ENCODE measurements at regions not wholly inside any gene's neighbourhood (a gene's known extent, or its start where the extent isn't known, plus 50 kb on each side); places are given as distances from the start of the nearest gene placed in this dataset.

DNA sequence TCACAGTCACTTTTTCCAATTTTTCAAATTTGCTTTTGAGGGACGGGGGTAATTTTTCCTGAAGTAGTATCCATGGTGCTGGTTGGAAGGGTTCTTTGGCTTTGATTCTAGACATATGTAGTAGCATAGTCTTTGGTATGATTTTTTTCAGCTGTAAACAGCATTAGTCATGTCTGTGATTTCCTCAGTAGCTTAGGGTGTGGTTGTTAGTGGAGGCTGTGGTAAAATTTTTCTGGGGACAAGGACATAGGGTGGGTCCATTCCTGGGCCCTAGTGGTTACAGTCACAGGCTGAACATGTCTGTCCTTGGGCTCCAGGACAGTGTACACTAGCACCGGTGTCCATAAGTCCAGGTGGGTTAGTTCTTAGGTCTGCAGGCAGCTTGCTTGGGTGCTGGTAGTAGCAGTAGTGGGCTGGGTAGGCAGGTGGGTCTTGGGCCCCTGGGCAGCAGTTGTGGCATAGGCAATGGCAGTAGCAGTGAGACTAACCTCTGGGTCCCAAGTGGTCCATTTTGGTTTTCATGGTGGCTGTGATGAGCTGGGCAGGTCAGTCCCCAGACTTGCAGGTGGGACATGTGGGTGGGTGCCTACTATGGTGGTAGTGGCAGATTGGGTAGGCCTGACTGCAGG, 100.0 kb upstream of the CXCL14 start:
- no peak for DNase-seq (ENCODE audit: extremely low read depth in 1 of 11, low read depth in 9 of 11, low spot score in 4 of 11)

DNA sequence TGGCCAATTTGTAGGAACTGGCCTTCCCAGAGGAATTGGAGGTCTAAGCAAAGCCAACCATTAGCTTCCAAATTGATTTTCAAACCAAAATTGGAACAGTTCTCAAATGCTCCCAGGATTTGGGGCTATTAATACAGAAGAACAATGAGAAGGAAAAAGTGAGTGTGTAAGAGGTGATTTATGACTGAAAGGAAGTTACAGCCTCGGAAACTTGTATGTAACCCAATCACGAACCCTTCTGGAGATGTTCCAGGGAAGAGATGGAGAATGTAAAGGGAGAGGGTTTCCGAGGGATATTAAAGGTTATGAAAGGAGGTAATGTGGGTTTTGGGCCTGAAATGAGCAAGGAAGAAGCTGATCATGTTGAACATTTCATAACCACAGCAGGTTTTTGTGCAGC, 93.2 kb upstream of the CXCL14 start:
- no peak for DNase-seq (ENCODE audit: extremely low read depth in 1 of 11, low read depth in 9 of 11, low spot score in 4 of 11)

DNA sequence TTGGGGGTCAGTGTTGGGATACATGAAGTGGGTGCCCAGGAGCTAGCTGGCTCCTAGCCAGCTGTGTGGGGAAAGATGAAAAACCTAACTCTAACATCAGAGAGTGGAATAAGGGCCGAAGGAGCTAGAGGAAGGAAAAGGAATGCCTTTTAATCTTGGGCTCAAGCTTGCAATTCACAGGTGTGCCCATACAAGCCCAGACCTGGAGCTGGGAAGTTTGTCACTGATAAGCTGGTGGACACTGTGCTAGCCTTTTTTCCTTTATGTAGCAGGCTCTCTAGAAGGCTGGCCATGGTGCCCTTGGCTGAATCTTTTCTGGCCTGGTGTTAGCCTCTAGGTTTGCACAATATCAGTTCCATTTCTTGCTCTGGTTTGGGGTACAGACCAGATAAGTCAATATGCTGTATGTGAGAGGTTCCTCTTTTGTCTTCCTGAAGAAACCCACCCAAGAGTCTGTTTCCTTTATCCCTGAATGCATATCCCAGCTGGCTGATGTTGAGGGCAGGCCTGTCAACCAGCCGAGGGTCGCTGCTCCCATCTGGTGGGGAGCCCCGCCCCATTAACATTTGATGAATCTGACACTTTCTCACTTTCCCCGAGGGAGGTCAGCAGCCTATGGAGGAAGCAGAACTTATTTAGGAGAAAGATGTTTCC, 92.4 kb upstream of the CXCL14 start:
- no peak for DNase-seq (ENCODE audit: extremely low read depth in 1 of 11, low read depth in 9 of 11, low spot score in 4 of 11)

DNA sequence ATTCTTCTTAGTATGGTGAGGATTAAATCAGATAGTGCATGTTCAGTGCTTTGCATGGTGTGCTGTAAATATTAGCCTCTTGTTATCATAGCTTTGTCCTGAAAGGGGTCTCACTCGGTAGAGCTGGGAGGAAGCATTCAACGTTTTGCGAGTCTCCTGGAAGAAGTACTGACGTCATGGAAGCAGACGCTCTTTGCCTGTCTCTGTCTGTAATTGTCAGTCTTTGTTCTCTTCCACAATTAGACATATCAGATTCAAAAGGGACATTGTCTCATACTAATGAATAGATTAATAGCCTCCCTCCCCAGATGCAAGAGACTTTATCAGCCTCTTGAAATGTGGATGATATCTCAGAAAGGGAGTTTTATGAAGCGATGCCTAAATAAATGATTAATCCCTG, 91.8 kb upstream of the CXCL14 start:
- DNase-seq (ENCODE audit: extremely low read depth in 1 of 11, low read depth in 9 of 11, low spot score in 4 of 11) = no peak

DNA sequence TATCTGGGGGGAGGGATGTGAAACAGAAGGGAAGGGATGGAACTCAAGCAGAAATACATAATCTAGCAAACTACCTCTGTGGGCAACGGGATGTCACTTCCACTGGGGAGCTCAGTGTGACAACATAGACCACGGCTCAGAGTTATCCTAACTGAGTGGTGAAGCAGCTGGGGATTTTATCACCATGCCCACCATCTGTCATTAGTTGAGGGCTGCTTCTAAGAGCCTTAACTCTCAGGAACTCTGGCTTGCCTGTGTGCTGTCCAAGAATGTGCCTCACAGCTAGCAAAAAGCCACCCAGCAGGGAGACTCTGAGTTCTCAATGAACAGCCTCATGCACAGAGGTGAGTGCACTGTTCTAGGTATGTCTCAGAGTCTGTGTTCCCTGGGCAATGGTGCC, 90.6 kb upstream of the CXCL14 start:
- no peak for DNase-seq (ENCODE audit: extremely low read depth in 1 of 11, low read depth in 9 of 11, low spot score in 4 of 11)

DNA sequence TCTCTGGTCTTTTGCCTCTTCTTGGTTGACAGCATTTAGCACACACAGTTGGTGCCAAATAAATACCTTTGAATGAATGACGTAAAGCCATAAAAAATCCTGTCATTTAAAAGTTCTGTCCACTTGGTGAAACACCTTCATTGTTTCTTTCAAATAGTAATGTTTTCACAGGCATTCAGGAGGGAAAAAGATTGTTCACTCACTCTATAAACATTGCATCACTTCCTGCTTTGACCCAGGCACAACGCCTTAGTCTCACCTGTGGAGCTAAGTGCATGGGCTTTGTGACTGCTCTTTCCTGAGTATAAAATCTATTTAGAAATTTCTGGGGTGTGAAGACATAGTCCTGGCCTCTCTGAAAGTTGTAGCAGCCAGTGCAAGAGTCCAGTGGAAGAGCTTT, 88.9 kb upstream of the CXCL14 start:
- no peak for DNase-seq (ENCODE audit: extremely low read depth in 1 of 11, low read depth in 9 of 11, low spot score in 4 of 11)

DNA sequence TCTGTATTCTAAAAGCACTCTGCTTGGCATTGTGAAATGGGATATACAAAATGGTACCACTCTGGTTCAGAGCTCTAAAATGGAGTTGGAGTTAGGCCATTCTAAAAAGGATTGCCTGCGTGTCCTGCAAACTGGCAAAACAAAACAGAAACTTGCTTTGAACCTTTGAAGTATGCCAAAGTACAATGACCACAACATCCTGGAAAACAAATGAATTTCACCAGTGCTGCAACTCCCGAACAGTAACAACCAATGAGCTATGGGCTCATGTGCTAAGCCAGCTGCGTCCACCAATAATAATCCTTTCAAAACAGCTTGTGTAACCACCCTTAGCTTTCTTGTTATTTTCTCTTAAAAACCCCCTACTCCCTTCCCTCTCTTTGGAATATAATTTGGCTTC, 88.4 kb upstream of the CXCL14 start:
- DNase-seq (ENCODE audit: extremely low read depth in 1 of 11, low read depth in 9 of 11, low spot score in 4 of 11) = no peak

DNA sequence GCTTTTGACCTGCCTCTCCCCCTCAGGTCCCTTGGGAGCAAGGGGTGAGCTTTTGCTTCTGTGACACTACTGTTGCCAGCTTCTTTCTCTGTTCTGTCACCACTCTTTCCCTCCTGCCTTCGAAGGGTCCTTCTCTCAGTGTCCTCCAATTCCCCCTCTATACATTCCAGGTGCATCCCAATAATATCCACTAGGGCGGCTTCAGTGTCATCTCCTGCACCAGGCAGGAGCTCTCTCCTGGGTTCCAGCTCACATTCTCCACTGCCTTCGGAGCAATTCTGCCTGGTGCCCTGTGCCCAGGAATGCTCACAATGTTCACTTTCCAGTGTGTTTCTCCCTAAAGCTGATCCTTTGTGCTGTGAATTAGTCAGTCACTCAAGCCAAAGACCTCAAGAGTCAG, 83.9 kb upstream of the CXCL14 start:
- no peak for DNase-seq (ENCODE audit: extremely low read depth in 1 of 11, low read depth in 9 of 11, low spot score in 4 of 11)

DNA sequence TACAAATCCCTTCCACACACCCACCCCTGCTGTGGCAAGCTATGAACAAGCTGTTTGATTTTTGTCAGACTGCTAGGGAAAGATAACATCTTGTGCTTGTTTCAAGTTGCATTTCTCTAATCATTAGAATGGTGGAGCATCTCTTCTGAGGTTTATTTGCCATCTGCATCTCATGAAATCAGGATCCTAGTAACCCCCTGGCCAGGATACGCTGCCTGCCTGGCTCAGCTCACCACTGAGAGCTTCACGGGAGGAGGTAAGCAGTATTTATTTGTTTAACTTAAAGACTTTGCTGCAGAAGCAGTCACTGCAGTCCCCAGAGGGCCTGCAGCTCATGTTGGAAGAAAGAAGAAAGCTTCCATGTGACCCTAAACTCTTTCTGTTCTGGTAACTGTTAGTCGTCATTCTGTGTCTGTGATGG, 83.3 kb upstream of the CXCL14 start:
- no peak for DNase-seq (ENCODE audit: extremely low read depth in 1 of 11, low read depth in 9 of 11, low spot score in 4 of 11)

DNA sequence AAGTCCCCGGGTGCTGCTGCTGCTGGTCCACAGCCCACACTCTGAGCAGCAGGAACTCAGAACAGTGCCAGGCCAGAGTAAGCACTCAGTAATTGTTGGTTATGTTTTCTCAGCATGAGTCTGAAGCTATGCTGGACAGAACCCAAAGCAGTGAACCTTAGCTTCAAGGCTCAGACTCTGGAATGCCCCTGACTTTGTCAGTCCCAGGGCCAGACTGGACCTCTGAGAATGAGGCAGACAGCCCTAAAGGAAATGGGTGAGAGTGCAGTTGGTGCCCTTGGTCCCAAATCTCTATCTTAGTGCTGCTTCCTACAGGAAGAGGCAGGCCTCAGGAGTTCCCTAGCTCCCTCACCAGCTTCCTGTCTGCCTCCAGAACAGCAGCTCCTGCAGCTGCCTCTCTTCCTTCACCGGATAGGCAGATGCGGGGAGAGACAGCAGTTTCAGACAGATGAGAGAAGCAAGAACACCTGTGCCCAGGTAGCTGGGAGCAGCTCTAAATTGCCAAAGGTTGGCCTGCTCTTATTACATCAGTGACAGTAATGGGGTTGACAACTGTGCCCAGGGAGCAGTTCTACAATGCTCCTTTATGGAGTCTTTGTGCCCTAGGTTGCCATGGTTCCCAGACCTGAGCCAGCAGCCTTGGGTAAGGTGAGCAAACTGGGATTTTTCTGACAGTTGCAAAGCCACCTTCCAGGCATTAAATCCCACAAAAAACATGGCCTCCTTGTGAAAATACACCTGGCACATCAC, 82.2 kb upstream of the CXCL14 start:
- DNase-seq (ENCODE audit: extremely low read depth in 1 of 11, low read depth in 9 of 11, low spot score in 4 of 11) = peak in 4 of 11 donors; percentile 1 to 45 (median 11)

DNA sequence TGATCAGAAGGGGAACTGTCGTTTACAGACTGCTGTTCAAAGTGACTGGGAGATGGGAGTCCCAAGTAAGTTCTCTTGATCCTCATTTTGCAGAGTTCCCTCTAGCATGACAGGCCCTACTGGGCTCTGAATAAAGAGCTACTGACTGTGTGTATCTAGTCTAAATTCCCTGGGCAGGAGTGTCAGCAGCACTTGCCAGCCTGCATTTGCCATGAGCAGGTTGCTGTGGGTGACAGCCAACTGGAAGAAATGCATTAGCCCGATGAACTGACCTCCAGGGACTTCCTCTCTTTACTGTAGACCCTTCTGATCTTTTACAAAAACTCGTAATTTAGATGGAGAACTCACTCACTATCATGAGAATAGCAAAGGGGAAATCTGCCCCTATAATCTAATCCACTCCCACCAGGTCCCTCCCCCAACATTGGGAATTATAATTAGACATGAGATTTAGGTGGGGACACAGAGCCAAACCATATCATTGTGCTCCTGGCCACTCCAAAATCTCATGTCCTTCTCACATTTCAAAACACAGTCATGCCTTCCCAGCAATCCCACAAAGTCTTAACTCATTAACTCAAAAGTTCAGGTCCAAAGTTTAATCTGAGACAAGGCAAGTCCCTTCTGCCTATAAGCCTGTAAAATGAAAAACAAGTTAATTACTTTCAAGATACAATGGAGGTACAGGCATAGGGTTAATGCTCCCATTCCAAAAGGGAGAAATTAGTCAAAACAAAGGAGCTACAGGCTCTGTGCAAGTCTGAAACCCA, 78.9 kb upstream of the CXCL14 start:
- peak in 1 of 11 donors; percentile 33 for DNase-seq (ENCODE audit: extremely low read depth in 1 of 11, low read depth in 9 of 11, low spot score in 4 of 11)

DNA sequence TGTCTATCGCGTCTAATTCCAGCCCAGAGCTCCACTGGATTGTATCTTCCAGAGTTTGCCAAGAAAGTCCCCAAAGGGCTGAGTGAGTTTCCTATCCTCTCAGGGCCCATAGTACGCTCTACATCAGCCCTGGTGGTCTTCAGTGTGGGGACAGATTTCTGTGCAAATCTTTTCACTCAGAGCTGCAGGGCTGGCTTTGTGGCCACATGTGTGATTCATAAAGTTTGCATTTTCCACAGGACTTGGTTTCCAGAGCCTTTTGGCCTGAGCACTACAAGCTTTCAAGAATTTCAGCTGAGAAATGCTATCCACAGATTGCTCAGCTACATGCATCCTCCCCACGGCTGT, 76.7 kb upstream of the CXCL14 start:
- DNase-seq (ENCODE audit: extremely low read depth in 1 of 11, low read depth in 9 of 11, low spot score in 4 of 11) = no peak

DNA sequence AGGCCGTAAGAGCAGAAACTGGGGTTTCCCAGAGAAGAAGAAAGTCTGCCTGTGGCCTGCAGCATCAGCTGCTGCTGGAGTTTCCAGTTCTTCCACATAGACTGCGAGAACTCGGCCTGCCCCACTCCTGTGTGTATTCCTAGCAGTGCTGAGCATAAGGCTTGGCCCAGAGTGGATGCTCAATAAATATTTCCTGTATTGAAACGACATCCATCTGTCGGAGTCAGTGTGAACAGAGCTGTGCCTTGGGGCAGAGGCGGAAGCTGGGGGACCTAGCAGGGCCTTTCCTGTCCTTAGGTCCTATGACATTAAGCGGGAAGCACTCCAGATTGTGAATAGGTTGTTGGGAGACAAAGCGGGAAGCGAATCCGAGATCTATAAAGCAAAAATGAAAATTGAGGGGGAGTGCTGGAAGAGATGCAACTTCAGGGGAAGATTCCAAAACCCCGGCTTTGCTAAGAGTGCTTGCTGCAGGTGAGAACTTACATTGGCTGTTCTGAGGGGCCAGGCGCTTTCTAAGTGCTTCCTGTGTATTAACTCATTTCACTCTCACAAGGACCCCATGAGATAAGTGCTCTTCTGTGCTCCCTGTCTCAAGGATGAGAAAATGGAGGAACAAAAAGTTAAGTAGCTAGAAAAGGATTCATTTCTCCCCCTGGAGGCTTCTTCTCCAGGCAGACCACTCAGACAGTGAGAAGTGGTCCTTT, 76.1 kb upstream of the CXCL14 start:
- no peak for DNase-seq (ENCODE audit: extremely low read depth in 1 of 11, low read depth in 9 of 11, low spot score in 4 of 11)

DNA sequence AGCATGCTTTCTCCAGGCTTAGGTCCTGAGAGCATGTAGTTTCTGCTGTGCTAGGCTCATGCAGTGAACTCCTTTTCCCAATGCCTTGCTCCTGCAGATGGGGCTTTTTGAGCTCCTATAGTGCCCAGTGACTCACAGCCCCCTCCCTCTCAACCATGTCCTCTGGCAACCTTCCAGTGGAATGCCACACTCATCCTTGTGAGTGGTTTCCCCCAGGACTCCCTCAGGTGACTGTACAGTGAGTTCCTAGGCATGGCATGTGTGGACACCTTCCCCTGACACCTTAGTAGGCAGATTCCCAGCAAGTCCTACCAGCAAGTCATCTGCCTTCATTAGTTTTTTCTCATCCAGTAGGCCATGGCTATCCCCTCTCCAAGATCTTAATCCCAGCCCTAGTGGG, 72.4 kb upstream of the CXCL14 start:
- no peak for DNase-seq (ENCODE audit: extremely low read depth in 1 of 11, low read depth in 9 of 11, low spot score in 4 of 11)

DNA sequence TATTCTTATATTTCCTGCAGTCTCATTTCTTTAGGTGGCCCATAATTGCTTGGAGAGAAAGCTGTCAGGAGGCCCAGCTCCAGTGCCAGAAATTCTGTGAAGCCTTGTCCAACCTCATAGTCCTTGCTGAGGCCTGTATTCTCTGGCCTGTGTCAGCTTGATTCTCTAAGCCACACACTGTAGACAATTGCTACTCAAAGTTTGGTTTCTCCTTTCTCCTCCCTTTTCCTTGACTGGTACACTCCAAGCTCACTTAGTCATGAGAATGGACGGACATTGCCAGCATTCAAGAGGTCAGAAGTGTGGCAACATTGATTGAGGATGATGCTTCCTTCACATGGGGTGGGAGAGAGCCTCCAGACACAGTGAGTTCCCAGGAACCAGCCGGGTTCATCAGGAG, 71.3 kb upstream of the CXCL14 start:
- DNase-seq (ENCODE audit: extremely low read depth in 1 of 11, low read depth in 9 of 11, low spot score in 4 of 11) = no peak

DNA sequence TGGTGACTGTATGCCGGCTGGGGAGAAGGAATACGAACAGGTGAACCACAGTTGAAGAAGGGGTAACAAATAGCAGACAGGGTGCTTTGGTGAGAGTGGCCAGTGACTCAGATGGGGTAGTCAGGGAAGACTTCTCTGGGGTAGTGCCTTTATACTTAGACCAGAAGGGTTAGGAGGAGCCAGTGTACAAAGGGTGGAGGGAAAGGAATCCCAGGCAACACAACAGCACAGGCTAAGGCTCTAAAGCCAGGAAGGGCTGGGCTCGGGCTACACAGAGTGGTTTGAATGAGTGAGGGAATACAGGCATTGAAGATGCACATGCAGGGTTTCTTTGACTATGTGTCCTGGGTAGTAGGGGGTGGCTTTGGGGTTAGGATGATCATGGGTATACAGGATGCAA, 70.6 kb upstream of the CXCL14 start:
- DNase-seq (ENCODE audit: extremely low read depth in 1 of 11, low read depth in 9 of 11, low spot score in 4 of 11) = no peak

DNA sequence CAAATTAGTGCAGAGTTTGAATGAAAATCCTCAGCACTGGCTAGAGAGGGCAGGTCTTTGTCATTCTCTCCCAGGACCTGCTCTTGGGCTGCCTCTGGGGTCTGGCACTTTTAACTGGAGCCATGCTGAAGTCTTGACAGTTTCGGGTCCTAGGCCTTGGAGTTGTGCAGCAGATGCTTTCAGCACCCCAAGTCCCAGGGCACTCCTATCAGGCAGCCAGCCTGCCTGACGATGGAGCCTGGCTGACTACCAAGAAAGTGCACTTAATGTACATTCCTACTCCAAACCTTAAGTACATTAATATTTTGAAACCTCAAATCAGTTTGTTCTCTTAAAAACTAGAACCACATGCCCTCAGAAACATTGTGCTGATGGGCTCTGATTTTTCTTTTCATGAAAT, 69.3 kb upstream of the CXCL14 start:
- DNase-seq (ENCODE audit: extremely low read depth in 1 of 11, low read depth in 9 of 11, low spot score in 4 of 11) = no peak

DNA sequence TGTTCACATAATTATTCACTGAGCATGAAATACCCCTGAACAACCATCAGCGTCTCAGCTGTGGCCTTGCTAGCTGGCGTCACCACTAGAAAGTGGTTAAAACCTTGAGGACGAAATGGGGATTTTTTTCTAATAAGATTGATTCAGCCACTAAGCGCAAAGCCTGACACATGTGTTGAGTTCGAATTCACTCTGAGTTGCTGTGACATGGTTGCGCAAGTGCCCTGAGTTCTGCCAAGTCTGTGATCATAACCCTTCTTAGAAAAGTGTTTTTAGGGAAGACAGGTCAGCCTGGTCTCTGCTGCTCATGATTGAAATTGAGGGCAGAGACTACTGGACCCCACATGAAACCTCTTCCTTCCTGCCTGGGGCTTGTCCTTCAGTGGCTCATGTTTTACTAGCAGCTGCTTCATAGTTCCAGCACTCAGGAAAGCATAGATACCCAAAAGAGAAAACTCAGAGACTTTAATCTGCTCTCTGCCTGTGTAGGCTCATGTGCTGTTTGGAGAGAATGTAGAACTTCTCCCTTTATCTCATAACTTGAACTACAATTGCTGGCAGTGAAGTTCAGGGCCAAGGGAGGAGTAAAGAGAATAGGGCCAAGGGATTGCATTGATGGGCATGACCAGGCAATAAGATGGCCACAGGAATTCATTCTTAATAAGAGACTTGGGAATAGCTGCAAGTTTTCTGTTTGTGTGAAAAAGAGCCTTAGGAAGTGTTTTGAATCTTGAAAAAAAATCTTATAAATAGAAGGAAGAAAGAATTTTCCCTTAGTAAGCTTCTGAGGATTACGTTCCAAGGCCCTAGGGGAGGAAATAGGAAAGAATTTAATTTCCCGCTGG, 66.8 kb upstream of the CXCL14 start:
- DNase-seq (ENCODE audit: extremely low read depth in 1 of 11, low read depth in 9 of 11, low spot score in 4 of 11) = no peak

DNA sequence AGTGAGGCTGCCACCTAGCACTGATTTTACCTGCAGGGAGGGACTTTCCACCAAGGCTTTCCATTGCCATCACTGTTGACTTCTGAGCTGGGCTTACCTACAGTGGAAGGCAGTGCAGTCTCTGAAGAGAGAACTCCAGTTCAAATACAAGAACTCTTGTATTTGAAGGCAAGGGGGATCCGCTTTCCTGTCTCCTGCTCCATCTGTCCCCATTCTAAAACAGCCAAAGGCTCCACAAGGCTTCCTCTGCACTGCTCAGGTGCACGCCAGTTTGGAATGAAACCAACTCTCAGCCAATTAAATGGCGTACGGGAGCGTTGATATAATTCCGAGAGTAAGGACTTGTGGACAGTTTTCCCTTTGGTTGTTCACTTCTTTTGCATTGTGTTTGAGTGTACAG, 66.0 kb upstream of the CXCL14 start:
- DNase-seq (ENCODE audit: extremely low read depth in 1 of 11, low read depth in 9 of 11, low spot score in 4 of 11) = no peak
